Hepatocyte (in vitro differentiated cells): ENCODE measurements at regions not wholly inside any gene's neighbourhood (a gene's known extent, or its start where the extent isn't known, plus 50 kb on each side); places are given as distances from the start of the nearest gene placed in this dataset.

Source experiments
- DNase-seq: peaks from one replicate; pipeline ENCODE4 v3.0.0-alpha.2; 2016; ENCODE audit warnings: low spot score
- H2AFZ ChIP-seq: fragments of 200-600 bp; sonication (generic); 2 replicates; pipeline ENCODE4 v1.6.0; 2016; ENCODE audit warnings: antibody characterized with exemption, mild to moderate bottlenecking
- H3K27ac ChIP-seq: fragments of 200-600 bp; sonication (generic); 2 replicates; pipeline ENCODE4 v1.5.1; 2016; ENCODE audit warnings: mild to moderate bottlenecking
- H3K27me3 ChIP-seq: fragments of 200-600 bp; sonication (generic); 2 replicates; pipeline ENCODE4 v1.6.1; 2016
- H3K36me3 ChIP-seq: fragments of 200-600 bp; sonication (generic); replicated peaks from 2 replicates; pipeline ENCODE4 v1.5.1; 2016; ENCODE audit warnings: low read depth; ENCODE audit not compliant: insufficient read depth
- H3K4me1 ChIP-seq: fragments of 200-600 bp; sonication (generic); 2 replicates; pipeline ENCODE4 v1.5.1; 2016; ENCODE audit warnings: mild to moderate bottlenecking, moderate library complexity; ENCODE audit not compliant: insufficient read depth
- H3K4me2 ChIP-seq: fragments of 200-600 bp; sonication (generic); 2 replicates; pipeline ENCODE4 v1.6.0; 2016
- H3K4me3 ChIP-seq: fragments of 200-600 bp; sonication (generic); 2 replicates; pipeline ENCODE4 v1.5.1; 2016; ENCODE audit warnings: mild to moderate bottlenecking
- H3K79me2 ChIP-seq: fragments of 200-600 bp; sonication (generic); 2 replicates; pipeline ENCODE4 v1.6.0; 2017; ENCODE audit warnings: mild to moderate bottlenecking
- H3K9me2 ChIP-seq: fragments of 200-600 bp; sonication (generic); replicated peaks from 2 replicates; pipeline ENCODE4 v1.6.0; 2017; ENCODE audit warnings: mild to moderate bottlenecking; ENCODE audit not compliant: insufficient read depth
- H3K9me3 ChIP-seq: fragments of 200-600 bp; sonication (generic); 2 replicates; pipeline ENCODE4 v1.5.1; 2016; ENCODE audit warnings: low read depth, mild to moderate bottlenecking
- H4K20me1 ChIP-seq: fragments of 200-600 bp; sonication (generic); 2 replicates; pipeline ENCODE4 v1.6.0; 2016; ENCODE audit warnings: mild to moderate bottlenecking; ENCODE audit not compliant: insufficient read depth, poor library complexity, severe bottlenecking
- EZH2 ChIP-seq: fragments of 200-600 bp; sonication (generic); IDR thresholded peaks from 2 replicates; pipeline ENCODE4 v1.6.1; 2016; ENCODE audit warnings: antibody characterized with exemption, mild to moderate bottlenecking, borderline replicate concordance
- EZH2phosphoT487 ChIP-seq: fragments of 200-600 bp; sonication (generic); IDR thresholded peaks from one replicate; pipeline ENCODE4 v1.6.1; 2018; ENCODE audit warnings: antibody characterized with exemption, mild to moderate bottlenecking, low read depth, moderate library complexity; ENCODE audit not compliant: unreplicated experiment, severe bottlenecking
- WGBS: methylation state at CpG from one replicate; pipeline ENCODE4 v1.1.6; 2016; ENCODE audit warnings: low lambda C conversion rate; ENCODE audit errors: missing lambda C conversion rate; 5-methylcytosine and 5-hydroxymethylcytosine counted together
- TF ChIP-seq, protein P1 (sequence below): fragments of 200-600 bp; sonication (generic); IDR thresholded peaks from 2 replicates; pipeline ENCODE4 v1.5.1; 2016; ENCODE audit warnings: antibody characterized with exemption, mild to moderate bottlenecking; ENCODE audit not compliant: poor library complexity

DNA sequence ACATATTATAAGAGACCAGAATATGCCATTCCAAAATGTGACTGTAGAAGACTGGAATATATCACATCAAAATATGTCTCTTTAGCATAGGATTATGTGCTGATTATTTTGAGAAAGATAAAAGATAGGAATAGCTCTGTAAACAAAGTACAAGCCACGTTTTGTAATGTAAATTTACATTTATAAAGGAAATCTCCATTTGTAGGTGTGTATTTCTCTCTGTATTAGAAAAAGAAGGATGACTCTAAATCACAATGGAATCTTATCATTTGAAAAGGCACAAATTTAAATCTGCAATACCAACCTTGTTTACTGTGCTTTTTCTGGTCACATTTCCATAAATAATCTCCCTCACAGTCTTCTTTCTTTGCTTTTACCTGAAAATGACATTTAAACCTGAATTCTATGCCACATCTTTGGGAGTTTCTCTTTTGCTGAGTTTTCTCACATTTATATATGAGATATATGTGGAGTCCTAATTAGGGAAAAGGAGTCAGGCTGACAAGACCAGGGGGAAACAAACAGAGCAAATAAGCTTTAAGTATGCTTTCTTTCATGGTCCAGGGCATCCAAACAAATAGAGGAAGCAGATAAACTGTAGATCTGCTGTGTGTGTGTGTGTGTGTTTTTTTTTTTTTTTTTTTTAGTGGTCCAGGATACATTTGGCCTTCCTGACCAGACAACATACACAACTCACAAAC, 244.0 kb downstream of the CPXCR1 start:
- H3K4me1 ChIP-seq, result no peaks in the 10 kb centered on the region
- H3K27me3 ChIP-seq, result no peaks in the 10 kb centered on the region
- no peak for DNase-seq
- TF ChIP-seq, protein P1, sequence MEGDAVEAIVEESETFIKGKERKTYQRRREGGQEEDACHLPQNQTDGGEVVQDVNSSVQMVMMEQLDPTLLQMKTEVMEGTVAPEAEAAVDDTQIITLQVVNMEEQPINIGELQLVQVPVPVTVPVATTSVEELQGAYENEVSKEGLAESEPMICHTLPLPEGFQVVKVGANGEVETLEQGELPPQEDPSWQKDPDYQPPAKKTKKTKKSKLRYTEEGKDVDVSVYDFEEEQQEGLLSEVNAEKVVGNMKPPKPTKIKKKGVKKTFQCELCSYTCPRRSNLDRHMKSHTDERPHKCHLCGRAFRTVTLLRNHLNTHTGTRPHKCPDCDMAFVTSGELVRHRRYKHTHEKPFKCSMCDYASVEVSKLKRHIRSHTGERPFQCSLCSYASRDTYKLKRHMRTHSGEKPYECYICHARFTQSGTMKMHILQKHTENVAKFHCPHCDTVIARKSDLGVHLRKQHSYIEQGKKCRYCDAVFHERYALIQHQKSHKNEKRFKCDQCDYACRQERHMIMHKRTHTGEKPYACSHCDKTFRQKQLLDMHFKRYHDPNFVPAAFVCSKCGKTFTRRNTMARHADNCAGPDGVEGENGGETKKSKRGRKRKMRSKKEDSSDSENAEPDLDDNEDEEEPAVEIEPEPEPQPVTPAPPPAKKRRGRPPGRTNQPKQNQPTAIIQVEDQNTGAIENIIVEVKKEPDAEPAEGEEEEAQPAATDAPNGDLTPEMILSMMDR, result no peak
- TF ChIP-seq EZH2phosphoT487, result no peak
- no peak for TF ChIP-seq EZH2
- no peaks in the 10 kb centered on the region for H4K20me1 ChIP-seq
- H3K9me2 ChIP-seq, result no peaks in the 10 kb centered on the region
- H3K4me2 ChIP-seq, result no peak overlapping the region
- H3K79me2 ChIP-seq, result no peaks in the 10 kb centered on the region
- H3K9me3 ChIP-seq, result no peaks in the 10 kb centered on the region
- 27% methylated on average over 1 of the region's 1 CpG for WGBS
- H3K27ac ChIP-seq, result no peak overlapping the region
- H3K4me3 ChIP-seq, result no peak overlapping the region
- no peaks in the 10 kb centered on the region for H3K36me3 ChIP-seq
- no peak overlapping the region for H2AFZ ChIP-seq

DNA sequence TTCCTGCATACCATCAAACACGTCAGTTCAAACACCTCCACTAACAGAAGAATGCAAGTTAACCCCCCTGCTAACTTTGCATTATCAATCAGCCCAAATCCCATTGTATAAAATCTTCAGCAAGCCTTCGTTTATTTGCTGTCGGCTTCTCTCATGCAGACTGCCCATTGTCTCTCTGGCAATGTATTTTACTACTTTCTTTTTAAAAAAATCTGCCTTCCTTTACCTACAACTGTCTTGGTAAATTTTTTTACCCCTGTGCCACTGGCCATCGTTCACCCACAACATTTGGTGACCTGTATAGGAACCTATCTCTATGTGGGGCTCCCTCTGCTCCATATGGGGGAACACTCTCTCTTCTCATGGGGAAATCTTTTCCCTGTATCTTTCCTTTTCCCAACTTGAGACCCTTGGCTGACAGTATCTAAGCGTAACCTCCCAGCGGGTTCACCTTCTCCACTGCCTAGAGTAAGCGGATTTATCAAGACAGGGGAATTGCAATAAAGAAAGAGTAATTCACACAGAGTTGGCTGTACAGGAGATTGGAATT, 244.6 kb downstream of the CPXCR1 start:
- no peaks in the 10 kb centered on the region for H4K20me1 ChIP-seq
- H3K36me3 ChIP-seq, result no peaks in the 10 kb centered on the region
- no peaks in the 10 kb centered on the region for H3K79me2 ChIP-seq
- H3K4me3 ChIP-seq, result no peak overlapping the region
- H2AFZ ChIP-seq, result no peak overlapping the region
- 39% methylated on average over 7 of the region's 7 CpGs for WGBS
- H3K4me1 ChIP-seq, result no peaks in the 10 kb centered on the region
- no peak for DNase-seq
- no peaks in the 10 kb centered on the region for H3K9me3 ChIP-seq
- H3K27ac ChIP-seq, result no peak overlapping the region
- H3K27me3 ChIP-seq, result no peaks in the 10 kb centered on the region
- no peak for TF ChIP-seq EZH2
- TF ChIP-seq, protein P1, result no peak
- no peak for TF ChIP-seq EZH2phosphoT487
- no peak overlapping the region for H3K4me2 ChIP-seq
- no peaks in the 10 kb centered on the region for H3K9me2 ChIP-seq

DNA sequence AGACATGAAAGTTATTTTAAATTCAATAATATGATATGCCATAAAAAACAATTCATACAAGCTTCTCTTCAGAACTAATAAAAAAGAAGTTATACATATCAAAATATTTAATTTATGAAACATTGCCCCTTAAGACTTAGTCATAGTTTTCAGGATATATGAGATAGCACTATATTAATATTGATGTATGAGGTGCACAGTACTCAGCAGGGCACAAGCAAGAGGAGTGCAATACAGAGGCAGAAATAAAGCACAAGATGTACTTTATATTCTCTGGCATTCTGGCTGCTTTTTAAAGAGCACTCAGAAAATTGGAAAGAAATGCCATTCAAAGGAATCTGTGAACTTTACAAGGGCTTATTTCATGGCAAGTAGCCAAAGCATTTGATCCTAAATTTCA, 274.9 kb downstream of the CPXCR1 start:
- no peak for DNase-seq
- Histone ChIP-seq H3K27ac (no peak overlapping the region), H3K79me2 (no peaks in the 10 kb centered on the region), H2AFZ (no peak overlapping the region), H3K36me3 (no peaks in the 10 kb centered on the region), H3K27me3 (no peaks in the 10 kb centered on the region), H3K4me1 (no peaks in the 10 kb centered on the region), H3K9me2 (no peaks in the 10 kb centered on the region), H4K20me1 (no peaks in the 10 kb centered on the region), H3K4me2 (no peak overlapping the region), H3K4me3 (no peak overlapping the region), H3K9me3 (no peaks in the 10 kb centered on the region)
- TF ChIP-seq EZH2phosphoT487 (no peak), EZH2 (no peak)
- TF ChIP-seq, protein P1, result no peak

DNA sequence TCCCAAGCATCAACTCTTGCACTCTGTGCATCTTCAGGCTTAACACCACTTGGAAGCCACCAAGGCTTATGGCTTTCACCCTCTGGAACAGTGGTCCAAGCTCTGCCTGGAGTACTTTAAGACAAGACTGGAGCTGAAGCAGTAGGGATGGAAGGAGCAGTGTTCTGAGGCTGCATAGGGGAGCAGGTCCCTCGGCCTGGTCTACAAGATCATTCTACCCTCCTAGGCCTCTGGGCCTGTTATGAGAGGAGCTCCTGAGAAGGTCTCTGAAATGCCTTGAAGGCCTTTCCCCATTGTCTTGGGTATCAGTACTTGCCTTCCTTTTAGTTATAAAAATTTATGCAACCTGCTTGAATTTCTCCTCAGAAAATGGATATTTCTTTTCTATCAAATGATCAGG, 286.7 kb downstream of the CPXCR1 start:
- Histone ChIP-seq H3K36me3 (no peaks in the 10 kb centered on the region), H3K4me1 (no peaks in the 10 kb centered on the region), H3K4me3 (no peak overlapping the region), H3K79me2 (no peaks in the 10 kb centered on the region), H3K9me3 (no peaks in the 10 kb centered on the region), H3K27ac (no peak overlapping the region), H4K20me1 (no peaks in the 10 kb centered on the region), H3K4me2 (no peak overlapping the region), H2AFZ (no peak overlapping the region), H3K9me2 (no peaks in the 10 kb centered on the region), H3K27me3 (no peaks in the 10 kb centered on the region)
- DNase-seq, result no peak
- 83% methylated on average over 1 of the region's 1 CpG for WGBS
- TF ChIP-seq, protein P1, result no peak
- TF ChIP-seq EZH2phosphoT487, result no peak
- no peak for TF ChIP-seq EZH2
